ENCODE measurements at regions not wholly inside any gene's neighbourhood (a gene's known extent, or its start where the extent isn't known, plus 50 kb on each side); places are given as distances from the start of the nearest gene placed in this dataset.

DNA sequence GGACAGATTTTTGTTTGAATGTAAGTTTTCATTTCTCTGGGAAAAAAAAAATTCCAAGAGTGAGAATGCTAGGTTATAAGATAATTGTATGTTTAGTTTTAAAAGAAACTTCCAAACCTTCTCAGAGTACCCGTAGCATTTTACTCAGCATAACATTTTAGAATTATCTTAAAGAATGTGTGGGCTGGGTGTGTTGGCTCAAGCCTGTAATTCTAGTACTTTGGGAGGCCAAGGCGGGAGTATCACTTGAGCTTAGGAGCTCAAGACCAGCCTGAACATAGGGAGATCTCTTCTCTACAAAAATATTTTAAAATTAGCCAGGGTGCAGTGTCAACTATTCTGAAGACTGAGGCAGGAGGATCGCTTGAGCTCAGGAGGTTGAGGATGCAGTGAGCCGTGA, 57.4 kb upstream of the RMP24 start:
- no peaks in the 10 kb centered on the region for H3K4me1 Mint-ChIP-seq
- no peaks in the 10 kb centered on the region for H3K36me3 ChIP-seq
- no peaks in the 10 kb centered on the region for H3K36me3 Mint-ChIP-seq
- DNase-seq (ENCODE audit: low spot score) = no peak
- no peak overlapping the region for H3K4me2 ChIP-seq
- H3K4me3 Mint-ChIP-seq = no peak overlapping the region
- no peak overlapping the region for H3K4me3 ChIP-seq
- H3K9me3 Mint-ChIP-seq = no peaks in the 10 kb centered on the region
- H3K27ac Mint-ChIP-seq = no peak overlapping the region
- peaks cover 8% of the 10 kb centered on the region for H3K27me3 Mint-ChIP-seq (ENCODE audit: insufficient read depth, low read depth)
- no peaks in the 10 kb centered on the region for H4K20me1 ChIP-seq (ENCODE audit: low read depth)
- no peaks in the 10 kb centered on the region for H3K9me3 ChIP-seq (ENCODE audit: low read depth)
- no peaks in the 10 kb centered on the region for H3F3A ChIP-seq (ENCODE audit: low read depth)
- H3K9ac ChIP-seq = no peak overlapping the region
- no peak overlapping the region for H2AFZ ChIP-seq (replicated peaks)
- no peaks in the 10 kb centered on the region for H3K79me2 ChIP-seq (ENCODE audit: low read depth)
- H3K27ac ChIP-seq = no peak overlapping the region
- H3K4me1 ChIP-seq = peaks cover 5% of the 10 kb centered on the region
- TF ChIP-seq EZH2 (IDR thresholded peaks at IDR 0.05) (no peak), EZH2phosphoT487 (IDR thresholded peaks at IDR 0.05) (no peak)
- TF ChIP-seq, protein P1, sequence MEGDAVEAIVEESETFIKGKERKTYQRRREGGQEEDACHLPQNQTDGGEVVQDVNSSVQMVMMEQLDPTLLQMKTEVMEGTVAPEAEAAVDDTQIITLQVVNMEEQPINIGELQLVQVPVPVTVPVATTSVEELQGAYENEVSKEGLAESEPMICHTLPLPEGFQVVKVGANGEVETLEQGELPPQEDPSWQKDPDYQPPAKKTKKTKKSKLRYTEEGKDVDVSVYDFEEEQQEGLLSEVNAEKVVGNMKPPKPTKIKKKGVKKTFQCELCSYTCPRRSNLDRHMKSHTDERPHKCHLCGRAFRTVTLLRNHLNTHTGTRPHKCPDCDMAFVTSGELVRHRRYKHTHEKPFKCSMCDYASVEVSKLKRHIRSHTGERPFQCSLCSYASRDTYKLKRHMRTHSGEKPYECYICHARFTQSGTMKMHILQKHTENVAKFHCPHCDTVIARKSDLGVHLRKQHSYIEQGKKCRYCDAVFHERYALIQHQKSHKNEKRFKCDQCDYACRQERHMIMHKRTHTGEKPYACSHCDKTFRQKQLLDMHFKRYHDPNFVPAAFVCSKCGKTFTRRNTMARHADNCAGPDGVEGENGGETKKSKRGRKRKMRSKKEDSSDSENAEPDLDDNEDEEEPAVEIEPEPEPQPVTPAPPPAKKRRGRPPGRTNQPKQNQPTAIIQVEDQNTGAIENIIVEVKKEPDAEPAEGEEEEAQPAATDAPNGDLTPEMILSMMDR (IDR thresholded peaks at IDR 0.05) = no peak
- no peaks in the 10 kb centered on the region for H3K27me3 ChIP-seq

DNA sequence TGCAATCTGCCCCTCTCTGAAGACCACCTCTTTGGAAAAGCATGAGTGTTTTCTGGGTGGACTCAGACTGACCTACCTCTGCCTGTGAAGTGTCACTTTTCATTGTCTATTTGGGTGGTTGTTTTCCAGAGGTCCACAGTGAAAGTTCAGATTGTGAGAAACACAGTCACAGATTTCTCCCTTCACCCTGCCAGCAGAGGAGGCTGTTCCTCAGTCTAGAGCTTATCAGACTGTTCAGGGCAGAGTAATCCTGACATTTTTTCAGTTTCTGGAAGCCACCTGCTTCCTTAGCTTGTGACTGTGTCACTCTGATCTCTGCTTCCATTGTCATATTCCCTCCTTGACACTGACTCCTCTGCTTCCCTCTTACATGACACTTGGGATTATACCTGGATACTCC, 55.4 kb upstream of the RMP24 start:
- no peak for DNase-seq (ENCODE audit: low spot score)

DNA sequence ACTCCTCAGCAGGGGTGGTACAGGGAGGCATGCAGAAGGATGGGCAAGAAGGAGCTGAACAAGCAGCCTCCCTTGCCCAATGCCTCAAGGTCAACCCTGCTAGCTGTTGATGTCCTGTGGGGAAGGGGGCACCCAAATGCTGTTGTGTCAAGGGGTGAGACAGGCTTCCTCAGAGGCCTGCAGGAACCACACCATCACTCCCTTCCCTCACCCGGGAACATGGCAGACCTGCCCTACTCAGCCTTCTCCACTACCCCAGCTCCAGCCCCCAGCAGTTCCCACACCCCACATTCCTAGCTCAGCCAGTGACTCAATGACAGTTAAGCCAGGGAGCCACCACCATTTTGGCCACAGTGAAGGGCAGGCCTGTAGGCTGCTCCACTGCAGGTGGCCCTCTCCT, 53.9 kb upstream of the RMP24 start:
- no peak overlapping the region for H3K27ac Mint-ChIP-seq
- H3K27me3 Mint-ChIP-seq (ENCODE audit: insufficient read depth, low read depth) = peaks cover 6% of the 10 kb centered on the region
- Histone ChIP-seq H3F3A (ENCODE audit: low read depth) (no peaks in the 10 kb centered on the region), H3K36me3 (no peaks in the 10 kb centered on the region), H3K4me1 (peaks cover 1% of the 10 kb centered on the region), H3K9me3 (ENCODE audit: low read depth) (no peaks in the 10 kb centered on the region), H2AFZ (replicated peaks) (no peak overlapping the region), H3K79me2 (ENCODE audit: low read depth) (no peaks in the 10 kb centered on the region), H3K27ac (no peak overlapping the region), H3K4me2 (no peak overlapping the region), H3K27me3 (peaks cover 7% of the 10 kb centered on the region), H4K20me1 (ENCODE audit: low read depth) (no peaks in the 10 kb centered on the region), H3K9ac (no peak overlapping the region), H3K4me3 (no peak overlapping the region)
- TF ChIP-seq EZH2phosphoT487 (IDR thresholded peaks at IDR 0.05) (no peak), EZH2 (IDR thresholded peaks at IDR 0.05) (no peak)
- TF ChIP-seq, protein P1 (IDR thresholded peaks at IDR 0.05) = no peak
- no peak for DNase-seq (ENCODE audit: low spot score)
- no peaks in the 10 kb centered on the region for H3K36me3 Mint-ChIP-seq
- H3K9me3 Mint-ChIP-seq = no peaks in the 10 kb centered on the region
- H3K4me1 Mint-ChIP-seq = peaks cover 7% of the 10 kb centered on the region
- H3K4me3 Mint-ChIP-seq = no peak overlapping the region

More for the DNA sequence above, 55.4 kb upstream of the RMP24 start:
- no peaks in the 10 kb centered on the region for H3K36me3 Mint-ChIP-seq
- Histone ChIP-seq H3K9ac (no peak overlapping the region), H3K4me1 (peaks cover 5% of the 10 kb centered on the region), H3K36me3 (no peaks in the 10 kb centered on the region), H4K20me1 (ENCODE audit: low read depth) (no peaks in the 10 kb centered on the region), H3F3A (ENCODE audit: low read depth) (no peaks in the 10 kb centered on the region), H2AFZ (replicated peaks) (no peak overlapping the region), H3K9me3 (ENCODE audit: low read depth) (no peaks in the 10 kb centered on the region), H3K79me2 (ENCODE audit: low read depth) (no peaks in the 10 kb centered on the region), H3K4me3 (no peak overlapping the region), H3K27ac (no peak overlapping the region), H3K27me3 (no peaks in the 10 kb centered on the region), H3K4me2 (no peak overlapping the region)
- no peak overlapping the region for H3K27ac Mint-ChIP-seq
- no peaks in the 10 kb centered on the region for H3K4me1 Mint-ChIP-seq
- TF ChIP-seq, protein P1 (IDR thresholded peaks at IDR 0.05) = peak; percentile 13
- TF ChIP-seq EZH2 (IDR thresholded peaks at IDR 0.05) = no peak
- TF ChIP-seq EZH2phosphoT487 (IDR thresholded peaks at IDR 0.05) = no peak
- H3K27me3 Mint-ChIP-seq (ENCODE audit: insufficient read depth, low read depth) = peaks cover 6% of the 10 kb centered on the region
- H3K4me3 Mint-ChIP-seq = no peak overlapping the region
- H3K9me3 Mint-ChIP-seq = no peaks in the 10 kb centered on the region

Data from neural progenitor cell (in vitro differentiated cells).